Psoas muscle (tissue), 7 donors: ENCODE measurements at regions not wholly inside any gene's neighbourhood (a gene's known extent, or its start where the extent isn't known, plus 50 kb on each side); places are given as distances from the start of the nearest gene placed in this dataset.
"Not testable (repeated sequence)": the region's sequence is repeated elsewhere in the genome, so short reads cannot be mapped to it uniquely, and the experiment has no call there.

Experiments
- ATAC-seq, 4 donors: fragments of 200-7000 bp; cut with Tn5 transposase; one replicate each; pipeline ENCODE4 v1.9.1; 2020; ENCODE audit warnings: moderate library complexity in 3 of 4, mild to moderate bottlenecking in 2 of 4
- DNase-seq, 2 donors: peaks; one replicate each; pipeline ENCODE4 v3.0.0-alpha.2; 2020
- H3K27ac ChIP-seq: fragments of 200-600 bp; one replicate; pipeline ENCODE4 v1.8.0; 2022
- H3K27me3 ChIP-seq, 3 donors: fragments of 200-600 bp in 1 of 3; one replicate each; pipeline versions ENCODE4 v1.6.1 to v1.8.0; 2013 to 2022; ENCODE audit warnings: low read length in 2 of 3, mild to moderate bottlenecking in 2 of 3, moderate library complexity in 1 of 3; ENCODE audit not compliant: insufficient read depth in 3 of 3
- H3K36me3 ChIP-seq, 2 donors: fragments of 200-600 bp in 1 of 2; one replicate each; pipeline versions ENCODE4 v1.6.1 to v1.8.0; 2013 to 2022; ENCODE audit warnings: low read depth in 1 of 2, mild to moderate bottlenecking in 1 of 2, moderate library complexity in 1 of 2; ENCODE audit not compliant: insufficient read depth in 1 of 2
- H3K4me1 ChIP-seq: fragments of 200-600 bp; one replicate; pipeline ENCODE4 v1.8.0; 2022
- H3K4me3 ChIP-seq: fragments of 200-600 bp; one replicate; pipeline ENCODE4 v1.8.0; 2022; ENCODE audit warnings: mild to moderate bottlenecking
- H3K9me3 ChIP-seq: fragments of 200-600 bp; one replicate; pipeline ENCODE4 v1.8.0; 2022
- WGBS, 3 donors: extraction: QIAGEN DNeasy Blood & Tissue Kit; methylation state at CpG; one replicate each; pipeline versions ENCODE4 v1.1.6 to v1.1.7; 2013; 5-methylcytosine and 5-hydroxymethylcytosine counted together
- intact Hi-C, 2 donors: fragments of 100-400 bp; cut with DNase I; formaldehyde crosslinking; loops; one replicate each; pipeline versions ENCODE4 v1.11.0 to v1.14.2; 2022
- donor health status: healthy with polysubstance abuse.
- donor health status: DM: no; HTN: no; CAD: no; lungs with moderate emphysema.
- donor health status: Bipolar disorder and iron deficiency.
- donor health status: healthy.
- donor health status: DM: yes; HTN: yes; CAD: no.
- donor health status: DM: no; HTN: no; CAD: no.
- donor health status: DM: yes; HTN: yes; CAD: no.

GRCh38 chr22:11434671-11435070 is 4093.3 kb upstream of the OR11H1 start:
- H3K9me3 ChIP-seq, H3K4me3 ChIP-seq, intact Hi-C loops, ATAC-seq, H3K36me3 ChIP-seq, H3K4me1 ChIP-seq, H3K27me3 ChIP-seq, H3K27ac ChIP-seq: not testable (repeated sequence)
- DNase-seq, result peak in 1 of 2 donors; percentile 3
- WGBS, 3 donors, result 61 to 65% methylated on average over 5 to 7 of the region's 8 CpGs; no CpG with 5 or more reads in 1 of the 3 donors
